Kidney (tissue), 13 donors: ENCODE measurements at regions not wholly inside any gene's neighbourhood (a gene's known extent, or its start where the extent isn't known, plus 50 kb on each side); places are given as distances from the start of the nearest gene placed in this dataset.

ENCODE experiments used
- DNase-seq, 5 donors: peaks; one replicate each; pipeline ENCODE4 v3.0.0-alpha.2; 2013 to 2020
- FAIRE-seq: peaks from 2 replicates; lab custom pipeline; 2012; peaks lifted over from hg19 to GRCh38; lab: Jason Lieb, UNC
- H3K27ac ChIP-seq, 2 donors: one replicate each; pipeline ENCODE4 v1.7.0; 2013; ENCODE audit warnings: low read depth in 2 of 2, low read length in 2 of 2, inconsistent platforms in 1 of 2
- H3K27me3 ChIP-seq: one replicate; pipeline ENCODE4 v1.7.1; 2013; ENCODE audit warnings: low read length, inconsistent platforms; ENCODE audit not compliant: control insufficient read depth, insufficient read depth
- H3K36me3 ChIP-seq, 3 donors: one replicate each; pipeline versions ENCODE4 v1.7.0 to v1.7.1; 2013; ENCODE audit warnings: low read length in 3 of 3, control low read depth in 1 of 3, inconsistent platforms in 1 of 3; ENCODE audit not compliant: insufficient read depth in 3 of 3, control insufficient read depth in 2 of 3
- H3K4me1 ChIP-seq, 3 donors: one replicate each; pipeline versions ENCODE4 v1.7.0 to v1.7.1; 2013; ENCODE audit warnings: low read length in 3 of 3, inconsistent platforms in 1 of 3, low read depth in 1 of 3; ENCODE audit not compliant: control insufficient read depth in 2 of 3, insufficient read depth in 2 of 3
- H3K4me3 ChIP-seq, 3 donors: one replicate each; pipeline versions ENCODE4 v1.7.0 to v1.8.1; 2013; ENCODE audit warnings: low read length in 3 of 3, control low read depth in 1 of 3, inconsistent platforms in 1 of 3
- H3K9ac ChIP-seq, 3 donors: one replicate each; pipeline versions ENCODE4 v1.7.0 to v1.7.1; 2013; ENCODE audit warnings: low read length in 3 of 3, control low read depth in 1 of 3, inconsistent platforms in 1 of 3
- H3K9me3 ChIP-seq, 3 donors: one replicate each; pipeline versions ENCODE4 v1.7.0 to v1.7.1; 2013; ENCODE audit warnings: low read length in 3 of 3, control low read depth in 1 of 3, inconsistent platforms in 1 of 3; ENCODE audit not compliant: control insufficient read depth in 2 of 3, insufficient read depth in 1 of 3
- intact Hi-C: fragments of 100-400 bp; cut with DNase I; formaldehyde crosslinking; loops from one replicate; pipeline ENCODE4 v1.11.1; 2022
- TF ChIP-seq, protein P1 (sequence below): IDR thresholded peaks from 3 replicates; pipeline ENCODE4 v1.5.1; 2012; ENCODE audit warnings: mild to moderate bottlenecking, moderate library complexity, borderline replicate concordance; ENCODE audit not compliant: insufficient read depth; ENCODE audit errors: extremely low read depth
- donor health status: control.
- donor health status: control.
- donor health status: control.
- donor health status: control.
- donor health status: control.
- donor health status: DM: yes; HTN: yes; CAD: no.
- donor health status: Normal renal cell carcinoma (clear cell type).

DNA sequence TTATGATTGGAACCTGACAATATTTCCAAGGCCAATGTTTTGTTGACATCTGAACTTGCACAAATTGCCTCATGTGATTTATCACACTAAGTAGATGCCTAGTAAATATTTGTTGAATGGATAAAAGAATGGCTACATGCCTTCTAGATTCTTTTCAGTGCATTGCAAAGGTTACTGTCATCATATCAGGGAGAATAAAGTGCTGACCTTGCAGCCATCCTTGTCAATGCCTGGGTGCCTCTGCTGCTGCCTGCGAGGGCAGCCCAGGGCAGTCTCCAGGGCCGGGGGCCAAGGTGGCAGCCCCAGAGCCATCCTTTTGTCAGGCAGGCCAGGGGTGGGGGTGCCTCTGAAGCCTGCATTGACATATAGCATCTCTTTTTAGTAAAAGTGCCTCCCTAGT, 325.6 kb upstream of the MTNR1B start:
- H3K27me3 ChIP-seq: no peaks in the 10 kb centered on the region
- no peak for FAIRE-seq
- no peak for DNase-seq
- H3K27ac ChIP-seq: no peak overlapping the region
- H3K4me3 ChIP-seq: no peak overlapping the region
- no peaks in the 10 kb centered on the region for H3K9me3 ChIP-seq
- no peaks in the 10 kb centered on the region for H3K36me3 ChIP-seq
- no peaks in the 10 kb centered on the region for H3K4me1 ChIP-seq
- no peak overlapping the region for H3K9ac ChIP-seq
- TF ChIP-seq, protein P1, sequence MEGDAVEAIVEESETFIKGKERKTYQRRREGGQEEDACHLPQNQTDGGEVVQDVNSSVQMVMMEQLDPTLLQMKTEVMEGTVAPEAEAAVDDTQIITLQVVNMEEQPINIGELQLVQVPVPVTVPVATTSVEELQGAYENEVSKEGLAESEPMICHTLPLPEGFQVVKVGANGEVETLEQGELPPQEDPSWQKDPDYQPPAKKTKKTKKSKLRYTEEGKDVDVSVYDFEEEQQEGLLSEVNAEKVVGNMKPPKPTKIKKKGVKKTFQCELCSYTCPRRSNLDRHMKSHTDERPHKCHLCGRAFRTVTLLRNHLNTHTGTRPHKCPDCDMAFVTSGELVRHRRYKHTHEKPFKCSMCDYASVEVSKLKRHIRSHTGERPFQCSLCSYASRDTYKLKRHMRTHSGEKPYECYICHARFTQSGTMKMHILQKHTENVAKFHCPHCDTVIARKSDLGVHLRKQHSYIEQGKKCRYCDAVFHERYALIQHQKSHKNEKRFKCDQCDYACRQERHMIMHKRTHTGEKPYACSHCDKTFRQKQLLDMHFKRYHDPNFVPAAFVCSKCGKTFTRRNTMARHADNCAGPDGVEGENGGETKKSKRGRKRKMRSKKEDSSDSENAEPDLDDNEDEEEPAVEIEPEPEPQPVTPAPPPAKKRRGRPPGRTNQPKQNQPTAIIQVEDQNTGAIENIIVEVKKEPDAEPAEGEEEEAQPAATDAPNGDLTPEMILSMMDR: no peak
- intact Hi-C loops: no loop called here

DNA sequence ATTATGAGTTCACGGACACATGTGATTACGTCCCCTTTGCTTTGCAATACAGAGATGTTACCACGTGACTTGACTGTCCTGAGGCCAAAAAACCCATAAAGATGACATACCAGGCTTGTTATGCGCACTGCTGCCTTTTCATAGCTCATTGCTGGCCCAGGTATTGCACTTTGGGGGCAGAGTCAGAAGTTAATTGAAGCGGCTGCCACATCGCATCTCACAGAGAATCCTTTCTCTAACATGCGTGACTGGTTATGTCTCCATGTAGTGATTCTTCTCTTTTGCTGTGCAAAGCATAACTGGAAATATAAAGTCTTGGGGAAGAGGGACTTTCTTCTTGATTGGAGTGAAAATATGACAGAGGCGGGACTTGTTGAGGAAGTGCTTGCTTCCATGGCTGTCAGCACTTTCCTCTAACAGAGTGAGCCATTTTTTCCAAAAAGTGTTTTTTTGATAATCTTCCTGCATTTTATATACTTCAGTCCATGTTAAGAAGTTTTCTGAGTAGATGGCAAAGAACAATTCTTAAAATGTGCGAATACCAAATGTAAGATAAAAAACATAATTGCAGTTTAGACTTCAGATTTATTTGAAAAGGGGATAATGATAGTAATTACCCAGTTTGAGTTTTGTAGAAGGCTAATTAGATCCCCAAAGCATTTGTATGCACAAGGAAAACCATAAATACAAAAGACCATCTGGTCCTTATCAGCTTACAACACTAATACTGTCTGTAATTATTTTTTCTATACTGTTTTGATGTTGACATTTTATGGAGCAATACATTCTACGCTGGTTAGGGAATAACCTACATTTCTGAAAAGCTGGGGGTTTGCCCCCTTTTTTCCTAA, 324.6 kb upstream of the MTNR1B start:
- H3K4me1 ChIP-seq: no peaks in the 10 kb centered on the region
- H3K27me3 ChIP-seq: no peaks in the 10 kb centered on the region
- H3K4me3 ChIP-seq: no peak overlapping the region
- FAIRE-seq (no peak), DNase-seq (peak in 1 of 5 donors; percentile 43)
- H3K27ac ChIP-seq: no peak overlapping the region
- no peak overlapping the region for H3K9ac ChIP-seq
- TF ChIP-seq, protein P1: no peak
- no peaks in the 10 kb centered on the region for H3K9me3 ChIP-seq
- intact Hi-C loops: no loop called here
- H3K36me3 ChIP-seq: no peaks in the 10 kb centered on the region

DNA sequence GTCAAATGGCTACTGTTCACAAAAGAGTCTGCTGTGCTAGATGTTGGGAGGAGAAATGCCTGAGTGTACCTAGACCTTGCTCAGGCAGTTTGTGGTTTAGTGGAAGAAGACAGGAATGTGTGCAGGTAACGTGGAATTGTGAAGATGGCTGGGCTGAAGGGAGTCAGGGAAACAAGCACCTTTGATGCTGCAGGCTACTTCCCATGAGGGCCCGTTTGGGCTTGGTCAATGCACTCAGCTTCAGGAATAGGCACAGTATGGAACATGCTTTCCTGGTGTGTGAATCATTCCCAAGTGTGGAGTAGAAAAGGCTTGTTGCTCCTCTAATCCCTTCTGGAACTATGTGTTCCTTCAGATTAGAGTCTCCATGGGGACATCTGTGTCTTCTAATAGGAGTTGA, 318.3 kb upstream of the MTNR1B start:
- H3K9me3 ChIP-seq: no peaks in the 10 kb centered on the region
- H3K36me3 ChIP-seq: no peaks in the 10 kb centered on the region
- no peak for FAIRE-seq
- H3K9ac ChIP-seq: no peak overlapping the region
- intact Hi-C loops: no loop called here
- no peak overlapping the region for H3K27ac ChIP-seq
- TF ChIP-seq, protein P1: no peak
- no peak for DNase-seq
- H3K4me1 ChIP-seq: no peaks in the 10 kb centered on the region
- H3K27me3 ChIP-seq: no peaks in the 10 kb centered on the region
- H3K4me3 ChIP-seq: no peak overlapping the region

DNA sequence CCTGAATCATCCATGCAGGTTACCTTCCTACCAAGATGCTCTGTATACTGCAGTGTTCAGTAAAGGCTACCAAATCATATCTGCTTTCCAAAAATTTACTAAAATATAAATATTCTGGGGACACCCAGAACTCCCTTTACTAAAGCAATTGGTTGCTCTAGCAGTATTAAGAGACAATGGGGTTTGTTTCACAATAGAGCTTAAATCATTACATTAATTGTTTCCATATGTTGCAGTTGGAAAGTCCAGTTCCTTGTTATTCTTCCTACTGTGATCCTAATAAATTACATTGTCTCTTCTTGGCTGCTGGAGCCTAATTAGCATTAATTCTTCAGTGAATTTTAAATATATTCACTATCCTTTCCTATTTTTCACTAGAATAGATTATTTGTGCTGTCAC, 316.0 kb upstream of the MTNR1B start:
- Histone ChIP-seq H3K4me3 (no peak overlapping the region), H3K9ac (no peak overlapping the region), H3K4me1 (no peaks in the 10 kb centered on the region), H3K27me3 (no peaks in the 10 kb centered on the region), H3K9me3 (no peaks in the 10 kb centered on the region), H3K27ac (no peak overlapping the region), H3K36me3 (no peaks in the 10 kb centered on the region)
- FAIRE-seq: no peak
- peak in 1 of 5 donors; percentile 24 for DNase-seq
- TF ChIP-seq, protein P1: no peak
- intact Hi-C loops: no loop called here
